Astrocyte (in vitro differentiated cells and primary cell): ENCODE measurements at regions not wholly inside any gene's neighbourhood (a gene's known extent, or its start where the extent isn't known, plus 50 kb on each side); places are given as distances from the start of the nearest gene placed in this dataset.

Source experiments
- DNase-seq: peaks from one replicate; pipeline ENCODE4 v3.0.0-alpha.2; 2010; ENCODE audit warnings: low read depth
- FAIRE-seq: peaks from 2 replicates; lab custom pipeline; 2011; peaks lifted over from hg19 to GRCh38; lab: Jason Lieb, UNC
- H2AFZ ChIP-seq: 2 replicates; pipeline ENCODE4 v1.6.0; 2012; ENCODE audit warnings: low read depth, low read length, inconsistent platforms
- H3K27ac ChIP-seq: 2 replicates; pipeline ENCODE4 v1.5.1; 2011; ENCODE audit warnings: low read depth, low read length, inconsistent platforms
- H3K27me3 ChIP-seq: 2 replicates; pipeline ENCODE4 v1.6.0; 2011; ENCODE audit warnings: low read length, inconsistent platforms; ENCODE audit not compliant: insufficient read depth
- H3K36me3 ChIP-seq: 2 replicates; pipeline ENCODE4 v1.5.1; 2011; ENCODE audit warnings: low read length, inconsistent platforms; ENCODE audit not compliant: insufficient read depth
- H3K4me1 ChIP-seq: 2 replicates; pipeline ENCODE4 v1.5.1; 2011; ENCODE audit warnings: low read length, inconsistent platforms; ENCODE audit not compliant: insufficient read depth
- H3K4me2 ChIP-seq: 2 replicates; pipeline ENCODE4 v1.6.0; 2012; ENCODE audit warnings: low read length, inconsistent platforms
- H3K4me3 ChIP-seq: 2 replicates; pipeline ENCODE4 v1.5.1; 2011; ENCODE audit warnings: low read depth, mild to moderate bottlenecking, low read length, inconsistent platforms; ENCODE audit not compliant: insufficient read depth
- H3K79me2 ChIP-seq: 2 replicates; pipeline ENCODE4 v1.6.0; 2012; ENCODE audit warnings: mild to moderate bottlenecking, low read length, inconsistent platforms; ENCODE audit not compliant: insufficient read depth
- H3K9ac ChIP-seq: 2 replicates; pipeline ENCODE4 v1.6.0; 2012; ENCODE audit warnings: mild to moderate bottlenecking, low read length, inconsistent platforms
- H3K9me3 ChIP-seq: 2 replicates; pipeline ENCODE4 v1.5.1; 2012; ENCODE audit warnings: low read depth, mild to moderate bottlenecking, low read length, inconsistent platforms; ENCODE audit not compliant: insufficient read depth
- H4K20me1 ChIP-seq: 2 replicates; pipeline ENCODE4 v1.6.0; 2012; ENCODE audit warnings: low read length, inconsistent platforms; ENCODE audit not compliant: insufficient read depth
- H3K27ac Mint-ChIP-seq: one replicate; pipeline ENCODE4 v1.8.0; 2021; ENCODE audit warnings: mild to moderate bottlenecking, mixed read lengths; ENCODE audit not compliant: unreplicated experiment
- H3K27me3 Mint-ChIP-seq: one replicate; pipeline ENCODE4 v1.8.0; 2021; ENCODE audit warnings: low read depth, mixed read lengths; ENCODE audit not compliant: unreplicated experiment
- H3K36me3 Mint-ChIP-seq: one replicate; pipeline ENCODE4 v1.8.0; 2021; ENCODE audit warnings: low read depth, mixed read lengths; ENCODE audit not compliant: unreplicated experiment
- H3K4me1 Mint-ChIP-seq: one replicate; pipeline ENCODE4 v1.8.0; 2021; ENCODE audit warnings: low read depth, mixed read lengths; ENCODE audit not compliant: unreplicated experiment
- H3K4me3 Mint-ChIP-seq: one replicate; pipeline ENCODE4 v1.8.0; 2021; ENCODE audit warnings: mild to moderate bottlenecking, moderate library complexity, mixed read lengths; ENCODE audit not compliant: unreplicated experiment
- H3K9me3 Mint-ChIP-seq: one replicate; pipeline ENCODE4 v1.8.0; 2021; ENCODE audit warnings: mild to moderate bottlenecking, mixed read lengths; ENCODE audit not compliant: unreplicated experiment
- CTCF ChIP-seq: IDR thresholded peaks from 2 replicates; pipeline ENCODE4 v1.5.1; 2011; ENCODE audit warnings: low read depth, mild to moderate bottlenecking, inconsistent platforms, low read length, moderate library complexity; ENCODE audit not compliant: insufficient read depth
- EZH2 ChIP-seq: IDR thresholded peaks from 2 replicates; pipeline ENCODE4 v1.6.1; 2012; ENCODE audit warnings: mild to moderate bottlenecking, low read length, inconsistent platforms; ENCODE audit not compliant: insufficient read depth

GRCh38 chr5:39801306-39801705 lies 376.5 kb upstream of the DAB2 start:
- no peak overlapping the region for H3K27ac Mint-ChIP-seq
- H3K27me3 Mint-ChIP-seq = no peaks in the 10 kb centered on the region

GRCh38 chr5:39800042-39800601 lies 375.3 kb upstream of the DAB2 start:
- DNase-seq (no peak), FAIRE-seq (no peak)
- Histone ChIP-seq H3K27me3 (no peaks in the 10 kb centered on the region), H3K36me3 (no peaks in the 10 kb centered on the region), H3K4me1 (no peaks in the 10 kb centered on the region), H3K79me2 (no peaks in the 10 kb centered on the region), H4K20me1 (no peaks in the 10 kb centered on the region), H2AFZ (no peak overlapping the region), H3K4me2 (no peak overlapping the region), H3K9ac (no peak overlapping the region), H3K27ac (no peak overlapping the region), H3K9me3 (no peaks in the 10 kb centered on the region), H3K4me3 (no peak overlapping the region)
- Mint-ChIP-seq H3K4me3 (no peak overlapping the region), H3K4me1 (no peaks in the 10 kb centered on the region), H3K27ac (no peak overlapping the region), H3K36me3 (no peaks in the 10 kb centered on the region), H3K9me3 (no peaks in the 10 kb centered on the region), H3K27me3 (no peaks in the 10 kb centered on the region)
- TF ChIP-seq CTCF (no peak), EZH2 (no peak)

More at GRCh38 chr5:39801306-39801705, 376.5 kb upstream of the DAB2 start:
- Histone ChIP-seq H3K27ac (no peak overlapping the region), H3K4me3 (no peak overlapping the region), H3K4me1 (no peaks in the 10 kb centered on the region), H2AFZ (no peak overlapping the region), H4K20me1 (no peaks in the 10 kb centered on the region), H3K9me3 (no peaks in the 10 kb centered on the region), H3K27me3 (no peaks in the 10 kb centered on the region), H3K79me2 (no peaks in the 10 kb centered on the region), H3K9ac (no peak overlapping the region), H3K4me2 (no peak overlapping the region), H3K36me3 (no peaks in the 10 kb centered on the region)
- DNase-seq (no peak), FAIRE-seq (no peak)
- Mint-ChIP-seq H3K9me3 (no peaks in the 10 kb centered on the region), H3K4me3 (no peak overlapping the region), H3K36me3 (no peaks in the 10 kb centered on the region), H3K4me1 (no peaks in the 10 kb centered on the region)
- TF ChIP-seq EZH2 (no peak), CTCF (no peak)

GRCh38 chr5:39799242-39799641 lies 374.5 kb upstream of the DAB2 start:
- H3K4me3 ChIP-seq = no peak overlapping the region
- H3K9me3 ChIP-seq = no peaks in the 10 kb centered on the region
- no peak for DNase-seq
- Mint-ChIP-seq H3K27me3 (no peaks in the 10 kb centered on the region), H3K4me1 (no peaks in the 10 kb centered on the region), H3K9me3 (no peaks in the 10 kb centered on the region), H3K4me3 (no peak overlapping the region), H3K27ac (no peak overlapping the region), H3K36me3 (no peaks in the 10 kb centered on the region)
- TF ChIP-seq CTCF (no peak), EZH2 (no peak)
- H3K27me3 ChIP-seq = no peaks in the 10 kb centered on the region
- H3K79me2 ChIP-seq = no peaks in the 10 kb centered on the region
- H3K27ac ChIP-seq = no peak overlapping the region
- no peak for FAIRE-seq
- no peaks in the 10 kb centered on the region for H4K20me1 ChIP-seq
- no peak overlapping the region for H2AFZ ChIP-seq
- H3K9ac ChIP-seq = no peak overlapping the region
- no peaks in the 10 kb centered on the region for H3K4me1 ChIP-seq
- H3K36me3 ChIP-seq = no peaks in the 10 kb centered on the region
- H3K4me2 ChIP-seq = no peak overlapping the region
